ENCODE measurements at regions not wholly inside any gene's neighbourhood (a gene's known extent, or its start where the extent isn't known, plus 50 kb on each side); places are given as distances from the start of the nearest gene placed in this dataset.

DNA sequence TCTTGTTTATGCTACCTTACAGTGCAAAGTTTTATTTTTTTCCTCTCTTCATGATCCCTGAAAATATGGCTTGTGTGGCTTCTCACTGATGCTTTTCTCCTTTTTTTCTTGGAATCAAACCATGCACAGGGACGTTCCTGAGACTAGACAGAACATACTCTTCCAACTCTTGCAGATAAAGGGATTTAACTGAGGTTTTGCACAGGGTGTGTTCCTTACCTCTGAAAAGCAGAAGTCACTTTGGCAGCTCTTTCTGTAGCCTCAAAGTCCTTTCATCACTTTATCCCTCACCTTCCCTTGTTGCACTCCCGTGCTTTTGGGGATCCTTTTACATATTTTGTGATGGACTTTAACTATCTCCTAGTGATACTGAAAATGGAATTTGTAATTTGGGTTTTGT is 300.1 kb downstream of the SPRY1 start:
- Histone ChIP-seq H3K27ac (replicated peaks) (no peak overlapping the region), H3K36me3 (no peaks in the 10 kb centered on the region), H3K4me3 (no peak overlapping the region), H3K9me3 (replicated peaks) (no peaks in the 10 kb centered on the region), H3K4me1 (peaks cover 7% of the 10 kb centered on the region), H3K27me3 (ENCODE audit: low read depth) (no peaks in the 10 kb centered on the region)
- DNase-seq: no peak
- intact Hi-C loops (cut with micrococcal nuclease): no loop called here
- TF ChIP-seq, protein P1, sequence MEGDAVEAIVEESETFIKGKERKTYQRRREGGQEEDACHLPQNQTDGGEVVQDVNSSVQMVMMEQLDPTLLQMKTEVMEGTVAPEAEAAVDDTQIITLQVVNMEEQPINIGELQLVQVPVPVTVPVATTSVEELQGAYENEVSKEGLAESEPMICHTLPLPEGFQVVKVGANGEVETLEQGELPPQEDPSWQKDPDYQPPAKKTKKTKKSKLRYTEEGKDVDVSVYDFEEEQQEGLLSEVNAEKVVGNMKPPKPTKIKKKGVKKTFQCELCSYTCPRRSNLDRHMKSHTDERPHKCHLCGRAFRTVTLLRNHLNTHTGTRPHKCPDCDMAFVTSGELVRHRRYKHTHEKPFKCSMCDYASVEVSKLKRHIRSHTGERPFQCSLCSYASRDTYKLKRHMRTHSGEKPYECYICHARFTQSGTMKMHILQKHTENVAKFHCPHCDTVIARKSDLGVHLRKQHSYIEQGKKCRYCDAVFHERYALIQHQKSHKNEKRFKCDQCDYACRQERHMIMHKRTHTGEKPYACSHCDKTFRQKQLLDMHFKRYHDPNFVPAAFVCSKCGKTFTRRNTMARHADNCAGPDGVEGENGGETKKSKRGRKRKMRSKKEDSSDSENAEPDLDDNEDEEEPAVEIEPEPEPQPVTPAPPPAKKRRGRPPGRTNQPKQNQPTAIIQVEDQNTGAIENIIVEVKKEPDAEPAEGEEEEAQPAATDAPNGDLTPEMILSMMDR (IDR thresholded peaks at IDR 0.05; ENCODE audit: borderline replicate concordance): no peak

DNA sequence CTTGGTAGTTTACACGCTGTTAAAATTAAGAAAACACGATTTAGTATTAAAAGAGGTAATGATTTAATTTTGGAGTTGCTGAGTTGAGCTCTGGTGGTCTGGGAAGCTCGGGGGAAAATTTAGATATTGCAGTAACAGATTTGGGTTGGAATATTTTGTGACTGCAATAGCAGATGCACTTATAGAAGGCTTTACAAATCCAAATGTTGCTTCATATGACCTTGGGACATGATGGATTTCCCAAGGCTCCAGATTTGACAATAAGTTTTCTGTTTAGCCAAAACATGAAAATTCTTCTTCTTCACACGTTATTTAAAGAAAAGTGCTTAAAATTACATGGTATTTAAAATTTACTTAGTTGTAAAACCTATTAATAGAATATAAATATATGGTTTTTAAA is 302.0 kb downstream of the SPRY1 start:
- no peak overlapping the region for H3K4me3 ChIP-seq

GRCh38 chr4:123699880-123700771 is 303.5 kb downstream of the SPRY1 start:
- H3K4me1 ChIP-seq: peaks cover 7% of the 10 kb centered on the region
- peak overlapping the region; percentile 76 for H3K27ac ChIP-seq (replicated peaks)
- DNase-seq: no peak
- H3K27me3 ChIP-seq (ENCODE audit: low read depth): no peaks in the 10 kb centered on the region
- intact Hi-C loops (cut with micrococcal nuclease): no loop called here
- peaks cover 11% of the 10 kb centered on the region for H3K9me3 ChIP-seq (replicated peaks)
- no peaks in the 10 kb centered on the region for H3K36me3 ChIP-seq
- no peak overlapping the region for H3K4me3 ChIP-seq
- TF ChIP-seq, protein P1 (IDR thresholded peaks at IDR 0.05; ENCODE audit: borderline replicate concordance): no peak

More for the DNA sequence above, 302.0 kb downstream of the SPRY1 start:
- no peak for DNase-seq
- peaks cover 9% of the 10 kb centered on the region for H3K9me3 ChIP-seq (replicated peaks)
- no peaks in the 10 kb centered on the region for H3K36me3 ChIP-seq
- no peak overlapping the region for H3K27ac ChIP-seq (replicated peaks)
- intact Hi-C loops (cut with micrococcal nuclease): no loop called here
- no peaks in the 10 kb centered on the region for H3K27me3 ChIP-seq (ENCODE audit: low read depth)
- TF ChIP-seq, protein P1 (IDR thresholded peaks at IDR 0.05; ENCODE audit: borderline replicate concordance): no peak
- peaks cover 7% of the 10 kb centered on the region for H3K4me1 ChIP-seq

- peaks cover 11% of the 10 kb centered on the region for H3K9me3 ChIP-seq (replicated peaks)
- no peak for DNase-seq
- no peaks in the 10 kb centered on the region for H3K27me3 ChIP-seq (ENCODE audit: low read depth)
- intact Hi-C loops (cut with micrococcal nuclease): no loop called here
- no peaks in the 10 kb centered on the region for H3K36me3 ChIP-seq
- peak overlapping the region; percentile 76 for H3K27ac ChIP-seq (replicated peaks)
- H3K4me3 ChIP-seq: no peak overlapping the region
- H3K4me1 ChIP-seq: peaks cover 7% of the 10 kb centered on the region
- TF ChIP-seq, protein P1 (IDR thresholded peaks at IDR 0.05; ENCODE audit: borderline replicate concordance): no peak
Observed at GRCh38 chr4:123701131-123701575, 304.6 kb downstream of the SPRY1 start.

- H3K36me3 ChIP-seq: no peaks in the 10 kb centered on the region
- H3K4me3 ChIP-seq: no peak overlapping the region
- H3K27me3 ChIP-seq (ENCODE audit: low read depth): no peaks in the 10 kb centered on the region
- no peak overlapping the region for H3K27ac ChIP-seq (replicated peaks)
- H3K4me1 ChIP-seq: no peaks in the 10 kb centered on the region
- intact Hi-C loops (cut with micrococcal nuclease): no loop called here
- peaks cover 31% of the 10 kb centered on the region for H3K9me3 ChIP-seq (replicated peaks)
- DNase-seq: no peak
- TF ChIP-seq, protein P1 (IDR thresholded peaks at IDR 0.05; ENCODE audit: borderline replicate concordance): no peak
Observed at GRCh38 chr4:123705419-123705818, 308.8 kb downstream of the SPRY1 start.

Data from left ventricle myocardium inferior (tissue), 1 donor.